HG02678 (cell line): ENCODE measurements at regions not wholly inside any gene's neighbourhood (a gene's known extent, or its start where the extent isn't known, plus 50 kb on each side); places are given as distances from the start of the nearest gene placed in this dataset.

Experiments used
- ATAC-seq: cut with Tn5 transposase; IDR thresholded peaks from one replicate; pipeline ENCODE4 v1.9.1; 2021; ENCODE audit warnings: mild to moderate bottlenecking, moderate library complexity; ENCODE audit not compliant: unreplicated experiment

DNA sequence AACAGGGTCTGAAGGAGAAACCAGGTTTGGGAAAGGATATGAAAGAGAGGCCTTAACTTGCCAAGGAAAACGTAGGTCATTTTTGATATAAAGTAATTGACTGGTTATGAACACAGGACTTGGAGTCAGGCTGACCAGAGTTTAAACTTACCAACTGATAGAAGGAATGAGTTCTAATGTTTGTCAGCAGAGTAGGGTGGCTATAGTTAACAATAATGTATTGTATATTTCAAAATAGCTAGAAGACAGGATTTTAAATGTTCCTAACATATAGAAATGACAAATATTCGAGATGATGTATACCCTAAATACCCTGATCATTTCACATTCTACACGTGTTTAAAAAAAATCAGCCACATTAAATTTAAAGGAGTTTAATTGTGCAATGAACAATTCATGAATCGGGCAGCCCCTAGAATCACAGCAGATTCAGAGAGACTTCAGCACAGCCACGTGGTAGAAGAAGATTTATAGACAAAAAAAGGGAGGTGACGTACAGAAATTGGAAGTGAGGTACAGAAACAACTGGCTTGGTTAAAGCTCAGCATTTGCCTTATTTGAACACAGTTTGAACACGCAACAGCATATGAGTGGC is 52.5 kb upstream of the PLEKHG7 start:
- no peak for ATAC-seq

GRCh38 chr12:92649511-92650227 is 53.1 kb upstream of the PLEKHG7 start:
- peak; percentile 89 for ATAC-seq

DNA sequence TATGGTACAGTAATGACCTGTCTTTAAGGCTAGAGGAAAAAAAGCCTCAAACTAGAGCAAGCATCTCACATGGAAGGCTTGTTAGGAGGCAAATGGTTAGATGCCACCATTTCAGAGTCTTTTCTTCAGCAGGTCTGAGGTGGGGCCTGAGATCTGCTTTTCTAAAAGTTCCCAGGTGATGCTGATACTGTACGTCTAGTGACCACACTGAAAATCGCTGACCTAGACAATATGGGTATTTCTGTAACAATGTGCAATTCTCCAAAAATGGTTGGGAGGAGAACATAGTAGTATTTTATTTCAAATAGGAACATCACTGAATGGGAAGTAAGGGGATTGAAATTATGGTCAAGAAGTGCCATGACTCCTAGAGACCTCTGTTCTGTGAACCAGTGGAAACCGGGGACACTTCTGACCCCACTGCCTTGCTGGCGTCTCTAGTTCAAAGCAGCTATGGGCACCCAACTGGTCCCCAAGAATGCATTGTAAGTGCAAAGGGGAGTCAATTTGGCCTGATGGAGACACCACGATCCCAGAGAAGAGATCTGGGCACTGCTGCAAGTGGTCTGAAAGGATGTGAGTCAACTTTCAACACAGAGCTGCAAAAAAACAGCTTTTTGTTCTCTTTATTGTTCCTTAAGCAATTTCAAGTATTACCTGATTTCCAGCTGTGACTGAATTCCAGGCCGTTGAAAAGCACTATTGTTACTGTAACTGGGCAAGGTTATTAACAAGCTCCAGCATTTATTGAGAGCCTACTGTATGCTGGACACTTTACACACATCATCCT is 54.4 kb upstream of the PLEKHG7 start:
- no peak for ATAC-seq

DNA sequence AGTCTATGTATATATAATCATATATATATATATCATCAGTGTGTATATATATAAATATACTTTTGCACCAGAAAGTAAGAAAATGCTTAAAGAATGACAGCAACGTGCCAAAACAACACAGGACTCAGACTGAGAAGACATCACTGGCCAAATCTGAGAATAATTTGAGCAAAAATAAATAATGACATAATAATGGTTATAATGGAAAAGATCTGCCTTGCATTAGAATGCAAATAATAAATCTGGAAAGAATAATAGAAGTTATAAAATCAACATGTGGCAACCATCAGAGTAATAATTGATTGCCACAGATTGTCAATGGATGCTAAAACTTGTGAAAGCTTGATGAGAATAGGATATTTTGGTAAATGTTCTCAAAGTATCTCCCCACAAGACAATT is 61.5 kb upstream of the PLEKHG7 start:
- no peak for ATAC-seq

- no peak for ATAC-seq
Measured at GRCh38 chr12:92640691-92641090, 62.1 kb upstream of the PLEKHG7 start.

DNA sequence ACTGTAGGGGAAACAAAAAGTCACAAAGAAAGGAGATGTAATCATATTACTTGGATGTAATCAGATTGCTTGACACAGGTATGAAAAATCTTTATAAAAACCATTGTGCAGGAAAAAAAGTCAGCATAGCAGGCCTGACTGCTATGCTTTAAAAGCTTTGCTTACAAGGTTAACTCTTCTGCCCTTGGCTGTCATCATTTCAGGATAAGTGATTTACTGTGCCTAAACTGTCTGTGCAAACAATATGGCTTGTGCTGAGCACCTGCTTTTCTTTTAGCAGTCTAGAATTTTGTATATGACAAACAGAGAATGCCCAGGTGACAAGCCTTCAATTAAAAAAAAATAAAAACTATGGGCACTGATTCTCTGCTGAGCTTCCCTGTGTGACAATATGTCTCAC is 63.8 kb upstream of the PLEKHG7 start:
- no peak for ATAC-seq

GRCh38 chr12:92634730-92635129 is 68.1 kb upstream of the PLEKHG7 start:
- ATAC-seq = no peak

DNA sequence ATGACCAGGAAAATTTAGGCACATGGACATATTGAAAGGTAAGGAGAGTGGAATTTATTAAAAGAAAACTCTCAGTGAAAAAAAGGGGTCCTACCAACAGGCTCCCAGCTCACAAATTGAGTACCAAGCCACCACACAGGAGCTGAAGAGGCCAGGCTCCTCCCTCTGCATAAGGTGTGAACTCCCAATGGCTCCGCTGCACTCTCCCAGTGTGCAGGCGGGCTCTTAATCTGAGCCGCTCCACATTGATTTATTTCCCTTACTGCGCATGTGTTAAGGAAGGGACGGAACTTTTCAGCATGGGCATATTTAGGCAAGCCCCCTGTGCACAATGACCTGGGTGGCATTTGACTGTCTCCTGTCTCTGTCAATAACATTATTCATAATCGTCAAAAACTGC is 68.6 kb upstream of the PLEKHG7 start:
- ATAC-seq = no peak

- ATAC-seq = no peak
Measured at GRCh38 chr12:92630968-92631367, 71.8 kb upstream of the PLEKHG7 start.

GRCh38 chr12:92629349-92630065 is 73.3 kb upstream of the PLEKHG7 start:
- ATAC-seq = no peak

GRCh38 chr12:92628476-92628875 is 74.3 kb upstream of the PLEKHG7 start:
- no peak for ATAC-seq

DNA sequence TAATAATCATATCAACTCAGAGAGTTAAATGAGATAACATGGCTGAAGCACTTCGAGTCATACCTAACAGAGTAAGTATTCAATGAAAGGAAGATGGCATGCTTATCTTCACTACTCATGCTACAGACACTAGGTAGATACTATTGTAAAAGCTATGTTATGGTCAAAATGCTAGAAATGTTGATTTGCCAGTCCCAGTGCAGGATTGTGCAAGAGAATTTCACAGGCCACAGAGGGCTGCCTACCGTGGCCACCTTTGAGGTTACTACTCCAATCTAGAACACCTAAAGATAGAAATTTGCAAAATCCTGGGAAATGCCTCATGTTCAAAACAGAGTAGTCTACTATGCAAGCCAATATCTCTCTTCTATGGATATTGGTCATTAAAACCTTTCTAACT is 75.3 kb upstream of the PLEKHG7 start:
- ATAC-seq = no peak

DNA sequence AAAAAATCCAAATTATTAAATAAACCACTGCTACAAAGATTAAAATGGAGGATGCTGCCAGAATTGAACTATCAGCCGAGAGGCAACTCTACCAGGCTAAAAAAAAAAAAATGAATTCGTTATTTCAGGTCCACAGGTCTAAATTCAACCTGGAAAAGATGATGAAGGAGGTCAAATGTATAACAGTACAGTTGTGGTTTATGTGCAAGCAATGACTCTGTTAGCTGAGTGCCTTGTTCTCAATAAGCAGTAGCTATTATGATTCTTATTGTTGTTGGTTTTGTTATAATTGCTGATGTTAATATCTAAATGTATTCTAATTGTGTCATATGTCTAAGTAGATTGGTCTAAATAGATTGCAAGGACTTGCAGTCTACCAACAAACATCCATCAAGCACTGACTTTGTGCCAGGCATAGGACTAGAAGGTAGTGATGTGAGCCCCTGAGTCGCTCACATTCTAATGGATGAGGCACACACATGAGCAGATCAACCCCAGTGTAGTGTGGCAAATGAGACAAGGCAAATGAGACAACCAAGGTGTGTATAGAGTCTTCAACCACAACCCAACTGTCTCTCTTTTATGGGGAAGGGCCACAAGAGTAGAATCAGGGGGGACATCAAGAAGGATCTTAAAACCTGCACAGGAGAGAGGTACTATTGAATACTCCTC is 77.0 kb upstream of the PLEKHG7 start:
- no peak for ATAC-seq

DNA sequence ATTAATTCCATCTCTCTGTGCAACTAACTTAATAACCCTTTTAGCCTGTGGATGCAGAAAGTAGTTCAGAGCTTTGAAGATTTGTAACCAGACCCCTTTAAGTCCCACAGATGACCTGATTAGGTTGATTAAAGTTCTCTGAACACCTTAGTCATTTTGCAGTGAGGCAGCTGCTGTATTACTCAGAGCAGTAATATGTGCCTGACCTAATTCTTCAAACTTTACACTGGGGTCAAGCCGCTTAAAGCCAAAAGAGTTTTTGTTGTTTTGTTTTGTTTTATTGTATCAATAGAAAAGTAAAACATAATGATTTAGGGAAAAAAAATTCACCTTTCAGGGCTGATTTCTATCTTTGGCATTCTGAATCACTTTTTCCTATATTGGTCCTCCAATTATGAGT is 78.6 kb upstream of the PLEKHG7 start:
- no peak for ATAC-seq

DNA sequence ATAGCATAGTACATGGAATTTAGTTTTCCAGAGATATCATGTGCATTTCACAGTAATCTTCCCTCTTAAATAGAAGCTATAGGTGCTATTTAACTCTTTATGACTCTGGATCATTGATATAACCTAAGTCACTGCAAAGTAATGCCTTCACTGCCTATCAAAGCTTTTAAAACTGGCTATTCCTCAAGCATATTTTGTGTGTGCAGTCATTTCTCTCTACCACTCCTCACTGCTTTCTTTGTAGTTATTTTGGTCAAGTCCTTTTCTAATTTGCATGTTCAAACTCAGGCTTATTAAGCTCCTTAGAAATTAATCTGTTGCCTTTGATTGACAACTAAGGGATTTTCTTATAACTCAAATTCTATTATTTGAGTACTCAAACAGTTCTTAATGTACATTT is 79.4 kb upstream of the PLEKHG7 start:
- no peak for ATAC-seq

DNA sequence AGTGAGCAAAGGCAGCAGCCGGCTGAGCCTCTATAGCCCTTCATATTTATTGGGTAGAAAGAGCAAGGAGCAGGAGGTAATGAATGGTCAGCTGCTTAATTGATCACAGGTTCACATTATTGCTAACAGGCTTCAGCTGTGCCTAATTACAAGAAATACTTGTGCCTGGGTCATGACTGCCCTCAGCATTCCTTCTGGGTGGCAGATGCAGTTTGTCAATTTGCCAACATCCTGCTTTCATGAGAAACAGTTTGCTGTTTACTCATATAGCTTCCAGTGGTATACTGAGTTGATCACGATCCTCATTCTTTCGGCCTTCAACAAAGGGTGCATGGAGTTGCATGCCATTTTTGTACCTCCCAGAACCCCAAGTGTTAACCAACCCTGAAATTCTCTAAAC is 81.0 kb upstream of the PLEKHG7 start:
- ATAC-seq = no peak

DNA sequence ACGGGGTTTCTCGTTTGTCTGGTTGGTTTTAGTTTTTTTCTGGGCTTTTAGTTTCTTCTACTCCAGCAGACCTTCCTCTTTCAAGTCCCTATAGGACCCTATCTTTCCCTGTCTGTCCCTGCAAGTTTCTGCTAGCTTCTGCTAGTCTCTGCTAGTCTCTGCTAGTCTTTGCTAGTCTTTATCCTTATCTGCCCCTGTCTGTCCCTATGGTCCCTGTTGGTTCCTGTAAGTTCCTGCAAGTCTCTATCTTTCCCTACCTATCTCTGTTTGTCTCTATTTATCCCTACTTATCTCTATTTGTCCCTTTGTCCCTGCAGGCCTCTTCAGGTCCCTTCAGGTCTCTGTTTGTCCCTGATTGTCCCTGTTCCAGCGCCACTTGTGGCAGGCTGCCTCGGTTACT is 81.5 kb upstream of the PLEKHG7 start:
- no peak for ATAC-seq

- ATAC-seq = no peak
Measured at GRCh38 chr12:92619730-92620684, 82.8 kb upstream of the PLEKHG7 start.

DNA sequence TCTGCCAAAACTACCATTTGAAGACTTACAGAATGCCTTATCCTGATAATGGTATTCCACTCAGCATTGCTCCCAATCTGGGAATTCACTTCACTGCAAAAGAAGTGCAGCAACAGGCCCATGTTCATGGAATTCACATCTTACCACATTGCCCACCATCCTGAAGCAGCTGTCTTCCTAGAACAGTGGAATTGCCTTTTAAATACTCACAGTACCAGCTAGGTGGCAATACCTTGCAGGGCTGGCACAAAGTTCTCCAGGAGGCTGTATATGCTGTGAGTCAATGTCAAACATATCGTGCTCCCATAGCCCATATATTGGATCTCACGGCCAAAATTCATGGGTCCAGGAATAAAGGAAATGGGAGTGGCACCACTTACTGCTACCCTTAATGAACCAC is 83.8 kb upstream of the PLEKHG7 start:
- no peak for ATAC-seq

DNA sequence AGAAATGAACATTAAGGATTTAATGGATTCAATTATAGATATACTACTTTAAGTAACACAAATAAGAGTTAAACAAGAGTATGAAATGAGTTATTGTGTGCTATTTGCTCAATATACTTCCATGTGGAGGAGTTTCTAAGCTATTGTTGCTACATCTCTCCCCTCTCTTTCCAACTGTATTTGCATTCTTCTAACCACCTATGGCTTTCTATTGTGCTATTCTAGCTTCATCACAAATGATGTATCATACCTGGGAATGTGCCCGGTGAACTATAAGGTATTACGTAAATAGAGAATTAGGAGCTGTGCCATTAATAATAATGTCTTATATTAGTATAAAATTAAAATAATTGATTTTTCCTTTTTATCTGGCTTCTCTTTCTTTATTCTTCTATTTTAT is 87.1 kb upstream of the PLEKHG7 start:
- no peak for ATAC-seq
